ENCODE measurements at regions not wholly inside any gene's neighbourhood (a gene's known extent, or its start where the extent isn't known, plus 50 kb on each side); places are given as distances from the start of the nearest gene placed in this dataset.

- Histone ChIP-seq H3K79me2 (ENCODE audit: insufficient read depth, low read depth) (no peaks in the 10 kb centered on the region), H2AFZ (ENCODE audit: low read depth) (no peak overlapping the region), H3K9ac (no peak overlapping the region), H3K27ac (no peak overlapping the region), H3K4me2 (no peak overlapping the region), H4K20me1 (ENCODE audit: insufficient read depth) (no peaks in the 10 kb centered on the region), H3K36me3 (ENCODE audit: insufficient read depth) (no peaks in the 10 kb centered on the region), H3K27me3 (ENCODE audit: insufficient read depth, low read depth) (no peaks in the 10 kb centered on the region), H3K4me1 (ENCODE audit: low read depth, poor library complexity, severe bottlenecking) (no peaks in the 10 kb centered on the region), H3K4me3 (IDR thresholded peaks at IDR 0.05; ENCODE audit: insufficient read depth, low read depth, low read length) (no peak overlapping the region)
- TF ChIP-seq CTCF (conservative IDR thresholded peaks at IDR 0.05; ENCODE audit: low read depth, low read length): no peak
These were observed 207.7 kb downstream of the HS3ST3A1 start for GRCh38 chr17:13393841-13394710.

GRCh38 chr17:13387952-13388351 is 213.8 kb downstream of the HS3ST3A1 start:
- no peaks in the 10 kb centered on the region for H4K20me1 ChIP-seq (ENCODE audit: insufficient read depth)
- H3K4me2 ChIP-seq: no peak overlapping the region
- no peak overlapping the region for H3K4me3 ChIP-seq (IDR thresholded peaks at IDR 0.05; ENCODE audit: insufficient read depth, low read depth, low read length)
- H3K9ac ChIP-seq: no peak overlapping the region
- H3K27ac ChIP-seq: no peak overlapping the region
- H3K79me2 ChIP-seq (ENCODE audit: insufficient read depth, low read depth): no peaks in the 10 kb centered on the region
- no peaks in the 10 kb centered on the region for H3K27me3 ChIP-seq (ENCODE audit: insufficient read depth, low read depth)
- H3K36me3 ChIP-seq (ENCODE audit: insufficient read depth): no peaks in the 10 kb centered on the region
- no peak overlapping the region for H2AFZ ChIP-seq (ENCODE audit: low read depth)
- no peak for TF ChIP-seq CTCF (conservative IDR thresholded peaks at IDR 0.05; ENCODE audit: low read depth, low read length)
- H3K4me1 ChIP-seq (ENCODE audit: low read depth, poor library complexity, severe bottlenecking): no peaks in the 10 kb centered on the region

GRCh38 chr17:13387236-13387635 is 214.5 kb downstream of the HS3ST3A1 start:
- Histone ChIP-seq H3K9ac (no peak overlapping the region), H3K4me1 (ENCODE audit: low read depth, poor library complexity, severe bottlenecking) (no peaks in the 10 kb centered on the region), H3K4me3 (IDR thresholded peaks at IDR 0.05; ENCODE audit: insufficient read depth, low read depth, low read length) (no peak overlapping the region), H3K36me3 (ENCODE audit: insufficient read depth) (no peaks in the 10 kb centered on the region), H2AFZ (ENCODE audit: low read depth) (no peak overlapping the region), H3K4me2 (no peak overlapping the region), H3K27me3 (ENCODE audit: insufficient read depth, low read depth) (no peaks in the 10 kb centered on the region), H3K27ac (no peak overlapping the region), H3K79me2 (ENCODE audit: insufficient read depth, low read depth) (no peaks in the 10 kb centered on the region), H4K20me1 (ENCODE audit: insufficient read depth) (no peaks in the 10 kb centered on the region)
- no peak for TF ChIP-seq CTCF (conservative IDR thresholded peaks at IDR 0.05; ENCODE audit: low read depth, low read length)

- H3K36me3 ChIP-seq (ENCODE audit: insufficient read depth): no peaks in the 10 kb centered on the region
- H3K4me3 ChIP-seq (IDR thresholded peaks at IDR 0.05; ENCODE audit: insufficient read depth, low read depth, low read length): no peak overlapping the region
- no peak for TF ChIP-seq CTCF (conservative IDR thresholded peaks at IDR 0.05; ENCODE audit: low read depth, low read length)
- H3K4me2 ChIP-seq: no peak overlapping the region
- no peaks in the 10 kb centered on the region for H3K27me3 ChIP-seq (ENCODE audit: insufficient read depth, low read depth)
- H3K27ac ChIP-seq: no peak overlapping the region
- no peak overlapping the region for H2AFZ ChIP-seq (ENCODE audit: low read depth)
- no peaks in the 10 kb centered on the region for H3K79me2 ChIP-seq (ENCODE audit: insufficient read depth, low read depth)
- no peaks in the 10 kb centered on the region for H4K20me1 ChIP-seq (ENCODE audit: insufficient read depth)
- no peaks in the 10 kb centered on the region for H3K4me1 ChIP-seq (ENCODE audit: low read depth, poor library complexity, severe bottlenecking)
- no peak overlapping the region for H3K9ac ChIP-seq
These were observed 216.2 kb downstream of the HS3ST3A1 start for GRCh38 chr17:13385481-13385911.
